ENCODE measurements at regions not wholly inside any gene's neighbourhood (a gene's known extent, or its start where the extent isn't known, plus 50 kb on each side); places are given as distances from the start of the nearest gene placed in this dataset.

DNA sequence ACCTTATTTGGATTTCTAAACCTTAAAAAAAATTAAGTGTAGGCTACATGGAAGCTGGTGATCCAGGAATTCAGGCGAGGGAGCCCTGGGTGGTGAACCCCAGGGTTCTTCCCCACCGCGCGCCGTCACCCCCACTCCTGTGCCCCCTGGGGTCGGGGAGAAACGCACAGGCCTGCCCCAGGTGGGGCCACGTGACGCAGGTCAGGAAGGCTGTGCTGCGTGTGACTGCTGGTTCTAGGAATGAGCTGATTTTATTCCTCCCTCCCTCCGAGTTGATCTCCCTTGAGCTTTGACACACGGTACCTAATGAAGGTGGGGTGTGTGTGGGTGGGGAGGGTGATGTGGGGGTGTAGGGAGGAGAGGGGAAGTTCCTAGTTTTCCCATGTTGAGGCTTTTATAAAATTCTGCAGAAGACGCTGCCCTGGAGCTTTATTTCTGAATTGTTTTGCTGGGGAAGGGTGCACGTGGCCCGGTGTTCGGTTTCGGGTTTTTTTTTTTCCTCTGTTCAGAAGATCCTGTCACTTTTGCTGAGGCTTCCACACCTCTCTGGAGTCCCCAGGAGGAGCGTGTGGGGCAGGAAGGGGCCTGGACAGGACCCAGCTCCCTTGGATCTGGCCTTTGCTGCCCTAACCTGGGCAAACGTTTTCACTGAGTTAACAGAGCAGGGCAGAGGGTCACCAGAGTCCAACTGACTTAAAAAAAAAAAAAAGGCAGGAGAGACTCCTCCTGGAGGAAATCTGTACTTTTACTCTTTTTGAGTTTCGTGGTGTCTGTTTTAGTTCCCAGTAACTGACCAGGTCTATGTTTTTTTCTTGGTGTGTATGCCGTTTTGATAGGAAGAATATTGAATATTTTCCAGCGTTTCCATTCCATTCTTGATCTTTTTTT lies 55.8 kb upstream of the GSE1 start (continued):
- TF ChIP-seq, protein P1, sequence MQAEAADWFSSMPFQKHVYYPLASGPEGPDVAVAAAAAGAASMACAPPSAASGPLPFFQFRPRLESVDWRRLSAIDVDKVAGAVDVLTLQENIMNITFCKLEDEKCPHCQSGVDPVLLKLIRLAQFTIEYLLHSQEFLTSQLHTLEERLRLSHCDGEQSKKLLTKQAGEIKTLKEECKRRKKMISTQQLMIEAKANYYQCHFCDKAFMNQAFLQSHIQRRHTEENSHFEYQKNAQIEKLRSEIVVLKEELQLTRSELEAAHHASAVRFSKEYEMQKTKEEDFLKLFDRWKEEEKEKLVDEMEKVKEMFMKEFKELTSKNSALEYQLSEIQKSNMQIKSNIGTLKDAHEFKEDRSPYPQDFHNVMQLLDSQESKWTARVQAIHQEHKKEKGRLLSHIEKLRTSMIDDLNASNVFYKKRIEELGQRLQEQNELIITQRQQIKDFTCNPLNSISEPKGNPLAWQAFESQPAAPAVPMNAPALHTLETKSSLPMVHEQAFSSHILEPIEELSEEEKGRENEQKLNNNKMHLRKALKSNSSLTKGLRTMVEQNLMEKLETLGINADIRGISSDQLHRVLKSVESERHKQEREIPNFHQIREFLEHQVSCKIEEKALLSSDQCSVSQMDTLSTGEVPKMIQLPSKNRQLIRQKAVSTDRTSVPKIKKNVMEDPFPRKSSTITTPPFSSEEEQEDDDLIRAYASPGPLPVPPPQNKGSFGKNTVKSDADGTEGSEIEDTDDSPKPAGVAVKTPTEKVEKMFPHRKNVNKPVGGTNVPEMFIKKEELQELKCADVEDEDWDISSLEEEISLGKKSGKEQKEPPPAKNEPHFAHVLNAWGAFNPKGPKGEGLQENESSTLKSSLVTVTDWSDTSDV (CRISPR knock-in tag; IDR thresholded peaks at IDR 0.05) = no peak
- TF ChIP-seq SP2 (CRISPR knock-in tag; IDR thresholded peaks at IDR 0.05) (no peak), ISX (CRISPR knock-in tag; conservative IDR thresholded peaks at IDR 0.05) (no peak), KMT2B (CRISPR knock-in tag; IDR thresholded peaks at IDR 0.05) (no peak), MTF2 (CRISPR knock-in tag; IDR thresholded peaks at IDR 0.05; ENCODE audit: borderline replicate concordance) (no peak), ZNF205 (CRISPR knock-in tag; IDR thresholded peaks at IDR 0.05) (no peak), ZNF292 (CRISPR knock-in tag; IDR thresholded peaks at IDR 0.05; ENCODE audit: borderline replicate concordance, low read depth) (0 out of 2 replicates have a peak, but pooled peaks have one; percentile 3), ARNT (IDR thresholded peaks at IDR 0.05) (no peak), MAFK (conservative IDR thresholded peaks at IDR 0.05 in 1 of 2, IDR thresholded peaks at IDR 0.05 in 1 of 2; ENCODE audit: low read length in 2 of 2) (no peak), HDAC6 (IDR thresholded peaks at IDR 0.05; ENCODE audit: low read depth, low read length) (no peak), ZSCAN9 (CRISPR knock-in tag; IDR thresholded peaks at IDR 0.05; ENCODE audit: borderline replicate concordance) (0 out of 2 replicates have a peak, but pooled peaks have one; percentile 26)
- TF ChIP-seq, protein P2, sequence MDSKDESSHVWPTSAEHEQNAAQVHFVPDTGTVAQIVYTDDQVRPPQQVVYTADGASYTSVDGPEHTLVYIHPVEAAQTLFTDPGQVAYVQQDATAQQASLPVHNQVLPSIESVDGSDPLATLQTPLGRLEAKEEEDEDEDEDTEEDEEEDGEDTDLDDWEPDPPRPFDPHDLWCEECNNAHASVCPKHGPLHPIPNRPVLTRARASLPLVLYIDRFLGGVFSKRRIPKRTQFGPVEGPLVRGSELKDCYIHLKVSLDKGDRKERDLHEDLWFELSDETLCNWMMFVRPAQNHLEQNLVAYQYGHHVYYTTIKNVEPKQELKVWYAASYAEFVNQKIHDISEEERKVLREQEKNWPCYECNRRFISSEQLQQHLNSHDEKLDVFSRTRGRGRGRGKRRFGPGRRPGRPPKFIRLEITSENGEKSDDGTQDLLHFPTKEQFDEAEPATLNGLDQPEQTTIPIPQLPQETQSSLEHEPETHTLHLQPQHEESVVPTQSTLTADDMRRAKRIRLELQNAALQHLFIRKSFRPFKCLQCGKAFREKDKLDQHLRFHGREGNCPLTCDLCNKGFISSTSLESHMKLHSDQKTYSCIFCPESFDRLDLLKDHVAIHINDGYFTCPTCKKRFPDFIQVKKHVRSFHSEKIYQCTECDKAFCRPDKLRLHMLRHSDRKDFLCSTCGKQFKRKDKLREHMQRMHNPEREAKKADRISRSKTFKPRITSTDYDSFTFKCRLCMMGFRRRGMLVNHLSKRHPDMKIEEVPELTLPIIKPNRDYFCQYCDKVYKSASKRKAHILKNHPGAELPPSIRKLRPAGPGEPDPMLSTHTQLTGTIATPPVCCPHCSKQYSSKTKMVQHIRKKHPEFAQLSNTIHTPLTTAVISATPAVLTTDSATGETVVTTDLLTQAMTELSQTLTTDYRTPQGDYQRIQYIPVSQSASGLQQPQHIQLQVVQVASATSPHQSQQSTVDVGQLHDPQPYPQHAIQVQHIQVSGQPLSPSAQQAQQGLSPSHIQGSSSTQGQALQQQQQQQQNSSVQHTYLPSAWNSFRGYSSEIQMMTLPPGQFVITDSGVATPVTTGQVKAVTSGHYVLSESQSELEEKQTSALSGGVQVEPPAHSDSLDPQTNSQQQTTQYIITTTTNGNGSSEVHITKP (CRISPR knock-in tag; IDR thresholded peaks at IDR 0.05; ENCODE audit: low read depth) = no peak
- TF ChIP-seq, protein P3, sequence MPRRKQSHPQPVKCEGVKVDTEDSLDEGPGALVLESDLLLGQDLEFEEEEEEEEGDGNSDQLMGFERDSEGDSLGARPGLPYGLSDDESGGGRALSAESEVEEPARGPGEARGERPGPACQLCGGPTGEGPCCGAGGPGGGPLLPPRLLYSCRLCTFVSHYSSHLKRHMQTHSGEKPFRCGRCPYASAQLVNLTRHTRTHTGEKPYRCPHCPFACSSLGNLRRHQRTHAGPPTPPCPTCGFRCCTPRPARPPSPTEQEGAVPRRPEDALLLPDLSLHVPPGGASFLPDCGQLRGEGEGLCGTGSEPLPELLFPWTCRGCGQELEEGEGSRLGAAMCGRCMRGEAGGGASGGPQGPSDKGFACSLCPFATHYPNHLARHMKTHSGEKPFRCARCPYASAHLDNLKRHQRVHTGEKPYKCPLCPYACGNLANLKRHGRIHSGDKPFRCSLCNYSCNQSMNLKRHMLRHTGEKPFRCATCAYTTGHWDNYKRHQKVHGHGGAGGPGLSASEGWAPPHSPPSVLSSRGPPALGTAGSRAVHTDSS (CRISPR knock-in tag; conservative IDR thresholded peaks at IDR 0.05) = no peak
- TF ChIP-seq, protein P4, sequence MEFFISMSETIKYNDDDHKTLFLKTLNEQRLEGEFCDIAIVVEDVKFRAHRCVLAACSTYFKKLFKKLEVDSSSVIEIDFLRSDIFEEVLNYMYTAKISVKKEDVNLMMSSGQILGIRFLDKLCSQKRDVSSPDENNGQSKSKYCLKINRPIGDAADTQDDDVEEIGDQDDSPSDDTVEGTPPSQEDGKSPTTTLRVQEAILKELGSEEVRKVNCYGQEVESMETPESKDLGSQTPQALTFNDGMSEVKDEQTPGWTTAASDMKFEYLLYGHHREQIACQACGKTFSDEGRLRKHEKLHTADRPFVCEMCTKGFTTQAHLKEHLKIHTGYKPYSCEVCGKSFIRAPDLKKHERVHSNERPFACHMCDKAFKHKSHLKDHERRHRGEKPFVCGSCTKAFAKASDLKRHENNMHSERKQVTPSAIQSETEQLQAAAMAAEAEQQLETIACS (CRISPR knock-in tag; IDR thresholded peaks at IDR 0.05) = no peak
- TF ChIP-seq, protein P5, sequence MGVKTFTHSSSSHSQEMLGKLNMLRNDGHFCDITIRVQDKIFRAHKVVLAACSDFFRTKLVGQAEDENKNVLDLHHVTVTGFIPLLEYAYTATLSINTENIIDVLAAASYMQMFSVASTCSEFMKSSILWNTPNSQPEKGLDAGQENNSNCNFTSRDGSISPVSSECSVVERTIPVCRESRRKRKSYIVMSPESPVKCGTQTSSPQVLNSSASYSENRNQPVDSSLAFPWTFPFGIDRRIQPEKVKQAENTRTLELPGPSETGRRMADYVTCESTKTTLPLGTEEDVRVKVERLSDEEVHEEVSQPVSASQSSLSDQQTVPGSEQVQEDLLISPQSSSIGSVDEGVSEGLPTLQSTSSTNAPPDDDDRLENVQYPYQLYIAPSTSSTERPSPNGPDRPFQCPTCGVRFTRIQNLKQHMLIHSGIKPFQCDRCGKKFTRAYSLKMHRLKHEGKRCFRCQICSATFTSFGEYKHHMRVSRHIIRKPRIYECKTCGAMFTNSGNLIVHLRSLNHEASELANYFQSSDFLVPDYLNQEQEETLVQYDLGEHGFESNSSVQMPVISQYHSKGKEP (CRISPR knock-in tag; IDR thresholded peaks at IDR 0.05) = no peak
- TF ChIP-seq, protein P6, sequence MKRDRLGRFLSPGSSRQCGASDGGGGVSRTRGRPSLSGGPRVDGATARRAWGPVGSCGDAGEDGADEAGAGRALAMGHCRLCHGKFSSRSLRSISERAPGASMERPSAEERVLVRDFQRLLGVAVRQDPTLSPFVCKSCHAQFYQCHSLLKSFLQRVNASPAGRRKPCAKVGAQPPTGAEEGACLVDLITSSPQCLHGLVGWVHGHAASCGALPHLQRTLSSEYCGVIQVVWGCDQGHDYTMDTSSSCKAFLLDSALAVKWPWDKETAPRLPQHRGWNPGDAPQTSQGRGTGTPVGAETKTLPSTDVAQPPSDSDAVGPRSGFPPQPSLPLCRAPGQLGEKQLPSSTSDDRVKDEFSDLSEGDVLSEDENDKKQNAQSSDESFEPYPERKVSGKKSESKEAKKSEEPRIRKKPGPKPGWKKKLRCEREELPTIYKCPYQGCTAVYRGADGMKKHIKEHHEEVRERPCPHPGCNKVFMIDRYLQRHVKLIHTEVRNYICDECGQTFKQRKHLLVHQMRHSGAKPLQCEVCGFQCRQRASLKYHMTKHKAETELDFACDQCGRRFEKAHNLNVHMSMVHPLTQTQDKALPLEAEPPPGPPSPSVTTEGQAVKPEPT (CRISPR knock-in tag; IDR thresholded peaks at IDR 0.05; ENCODE audit: low read depth) = no peak
